Breast epithelium (tissue), 4 donors: ENCODE measurements at regions not wholly inside any gene's neighbourhood (a gene's known extent, or its start where the extent isn't known, plus 50 kb on each side); places are given as distances from the start of the nearest gene placed in this dataset.

Experiments used
- DNase-seq, 2 donors: peaks; one replicate each; pipeline ENCODE4 v3.0.0-alpha.2; 2019; ENCODE audit warnings: low spot score in 2 of 2
- H3K27ac ChIP-seq, 2 donors: fragments of 200-600 bp; sonication (generic) in 1 of 2; one replicate each; pipeline ENCODE4 v1.5.1; 2016 to 2019; ENCODE audit warnings: mild to moderate bottlenecking in 1 of 2
- H3K27me3 ChIP-seq, 2 donors: fragments of 200-600 bp; sonication (generic) in 1 of 2; one replicate each; pipeline versions ENCODE4 v1.5.1 to v1.6.0; 2017 to 2019; ENCODE audit warnings: control low read depth in 1 of 2, mild to moderate bottlenecking in 1 of 2
- H3K36me3 ChIP-seq: fragments of 200-600 bp; one replicate; pipeline ENCODE4 v1.5.1; 2019
- H3K4me1 ChIP-seq, 2 donors: fragments of 200-600 bp; sonication (generic); one replicate each; pipeline ENCODE4 v1.5.1; 2016 to 2019; ENCODE audit warnings: control low read depth in 1 of 2
- H3K4me3 ChIP-seq, 3 donors: fragments of 200-600 bp; sonication (generic); 1 replicate in 2 of 3; 2 replicates in 1 of 3; pipeline ENCODE4 v1.5.1; 2016 to 2019; ENCODE audit warnings: mild to moderate bottlenecking in 3 of 3, moderate library complexity in 2 of 3
- H3K9me3 ChIP-seq, 2 donors: fragments of 200-600 bp; sonication (generic) in 1 of 2; one replicate each; pipeline ENCODE4 v1.5.1; 2016 to 2019; ENCODE audit warnings: control low read depth in 1 of 2
- POLR2A ChIP-seq: fragments of 450-650 bp; IDR thresholded peaks from one replicate; pipeline ENCODE4 v1.6.1; 2016; ENCODE audit warnings: antibody characterized with exemption, mild to moderate bottlenecking, moderate library complexity
- POLR2AphosphoS5 ChIP-seq, 3 donors: sonication (generic); formaldehyde crosslinking; IDR thresholded peaks; one replicate each; pipeline ENCODE4 v1.6.1; 2017; ENCODE audit warnings: antibody characterized with exemption in 3 of 3
- intact Hi-C: fragments of 100-400 bp; cut with DNase I; formaldehyde crosslinking; loops from one replicate; pipeline ENCODE4 v1.15.1; 2023; ENCODE audit warnings: low total_unique reads
- TF ChIP-seq, protein P1 (sequence below), 3 donors: fragments of 450-650 bp; IDR thresholded peaks; one replicate each; pipeline ENCODE4 v1.5.1; 2016 to 2017; ENCODE audit warnings: antibody characterized with exemption in 3 of 3, mild to moderate bottlenecking in 3 of 3, moderate library complexity in 3 of 3

DNA sequence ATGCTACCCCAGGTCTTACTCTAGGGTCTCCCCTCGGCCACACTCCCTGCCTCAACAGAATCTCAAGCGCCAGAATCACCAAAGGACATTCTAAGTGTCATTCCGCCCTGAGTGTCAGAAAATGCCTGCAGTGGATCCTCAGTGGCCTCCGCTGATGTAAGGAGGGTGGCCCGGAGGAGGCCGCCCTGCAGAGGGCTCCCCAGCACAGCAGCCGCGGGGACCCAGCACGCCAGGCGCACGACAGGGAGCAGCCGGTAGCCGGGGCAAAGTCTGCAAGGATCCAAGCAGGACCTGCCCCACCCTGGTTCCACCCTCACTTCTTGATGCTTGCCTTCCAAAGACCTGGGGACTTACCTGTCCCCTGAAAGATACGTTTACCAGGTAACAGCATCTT, 54.2 kb upstream of the ID2 start:
- Histone ChIP-seq H3K27ac (no peak overlapping the region), H3K36me3 (no peaks in the 10 kb centered on the region), H3K4me3 (no peak overlapping the region), H3K9me3 (no peaks in the 10 kb centered on the region), H3K27me3 (no peaks in the 10 kb centered on the region), H3K4me1 (no peaks in the 10 kb centered on the region)
- no peak for DNase-seq
- intact Hi-C loops: no loop called here
- no peak for TF ChIP-seq POLR2AphosphoS5 (IDR thresholded peaks at IDR 0.05)
- TF ChIP-seq POLR2A: no peak
- TF ChIP-seq, protein P1, sequence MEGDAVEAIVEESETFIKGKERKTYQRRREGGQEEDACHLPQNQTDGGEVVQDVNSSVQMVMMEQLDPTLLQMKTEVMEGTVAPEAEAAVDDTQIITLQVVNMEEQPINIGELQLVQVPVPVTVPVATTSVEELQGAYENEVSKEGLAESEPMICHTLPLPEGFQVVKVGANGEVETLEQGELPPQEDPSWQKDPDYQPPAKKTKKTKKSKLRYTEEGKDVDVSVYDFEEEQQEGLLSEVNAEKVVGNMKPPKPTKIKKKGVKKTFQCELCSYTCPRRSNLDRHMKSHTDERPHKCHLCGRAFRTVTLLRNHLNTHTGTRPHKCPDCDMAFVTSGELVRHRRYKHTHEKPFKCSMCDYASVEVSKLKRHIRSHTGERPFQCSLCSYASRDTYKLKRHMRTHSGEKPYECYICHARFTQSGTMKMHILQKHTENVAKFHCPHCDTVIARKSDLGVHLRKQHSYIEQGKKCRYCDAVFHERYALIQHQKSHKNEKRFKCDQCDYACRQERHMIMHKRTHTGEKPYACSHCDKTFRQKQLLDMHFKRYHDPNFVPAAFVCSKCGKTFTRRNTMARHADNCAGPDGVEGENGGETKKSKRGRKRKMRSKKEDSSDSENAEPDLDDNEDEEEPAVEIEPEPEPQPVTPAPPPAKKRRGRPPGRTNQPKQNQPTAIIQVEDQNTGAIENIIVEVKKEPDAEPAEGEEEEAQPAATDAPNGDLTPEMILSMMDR (IDR thresholded peaks at IDR 0.05): no peak

DNA sequence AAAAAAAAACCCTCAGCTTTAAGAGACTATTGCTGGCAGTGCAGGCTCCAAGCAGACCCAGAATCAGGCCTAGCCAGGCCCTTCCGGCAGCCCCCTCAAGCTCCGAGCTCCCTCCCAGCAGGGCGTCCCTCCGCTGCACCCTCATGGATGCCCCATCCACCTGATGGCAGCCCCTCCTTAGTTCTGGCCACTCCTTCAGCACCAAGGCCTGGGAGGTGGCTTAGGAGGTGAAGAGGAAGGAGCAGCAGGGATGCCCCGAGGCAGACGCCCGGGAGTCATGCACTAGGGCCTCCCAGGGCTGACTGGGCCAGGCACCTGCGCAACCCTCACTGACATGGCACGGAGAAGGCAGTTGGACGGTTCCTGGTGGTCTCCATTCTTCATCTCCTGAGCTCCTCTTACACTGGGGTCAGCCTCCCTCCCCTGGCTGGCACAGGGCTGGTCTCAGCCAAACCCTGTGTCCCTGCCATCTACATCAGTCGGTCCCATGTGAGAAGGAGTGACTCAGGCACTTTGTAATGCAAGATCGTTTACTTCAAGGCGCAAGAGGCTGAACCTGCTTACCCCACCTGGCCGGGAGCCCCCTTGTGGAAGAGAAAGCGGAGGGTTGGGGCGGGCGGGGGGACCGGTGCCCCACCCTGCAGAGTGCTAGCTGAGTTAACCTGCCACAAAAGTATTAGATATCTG, 53.5 kb upstream of the ID2 start:
- Histone ChIP-seq H3K9me3 (no peaks in the 10 kb centered on the region), H3K4me3 (no peak overlapping the region), H3K27ac (no peak overlapping the region), H3K4me1 (no peaks in the 10 kb centered on the region), H3K36me3 (no peaks in the 10 kb centered on the region), H3K27me3 (no peaks in the 10 kb centered on the region)
- TF ChIP-seq, protein P1 (IDR thresholded peaks at IDR 0.05): no peak
- no peak for TF ChIP-seq POLR2A
- TF ChIP-seq POLR2AphosphoS5 (IDR thresholded peaks at IDR 0.05): no peak
- DNase-seq: no peak
- intact Hi-C loops: no loop called here

DNA sequence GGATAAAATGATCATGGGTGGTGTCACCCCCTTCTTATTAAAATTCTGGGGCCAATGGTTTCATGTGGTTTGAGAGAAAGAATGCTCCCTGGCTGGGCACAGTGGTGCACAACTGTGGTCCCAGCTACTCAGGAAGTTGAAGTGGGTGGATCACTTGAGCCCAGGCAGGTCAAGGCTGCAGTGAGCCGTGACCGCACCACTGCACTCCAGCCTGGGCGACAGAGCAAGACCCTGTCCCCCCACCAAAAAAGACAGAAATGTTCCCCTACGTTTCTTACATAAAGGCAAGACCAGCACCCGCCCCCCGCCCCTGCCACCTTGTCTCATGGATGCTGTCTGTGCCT, 53.0 kb upstream of the ID2 start:
- intact Hi-C loops: no loop called here
- H3K27ac ChIP-seq: no peak overlapping the region
- H3K4me1 ChIP-seq: no peaks in the 10 kb centered on the region
- H3K36me3 ChIP-seq: no peaks in the 10 kb centered on the region
- no peak overlapping the region for H3K4me3 ChIP-seq
- no peak for TF ChIP-seq POLR2A
- TF ChIP-seq, protein P1 (IDR thresholded peaks at IDR 0.05): no peak
- TF ChIP-seq POLR2AphosphoS5 (IDR thresholded peaks at IDR 0.05): no peak
- no peak for DNase-seq
- no peaks in the 10 kb centered on the region for H3K27me3 ChIP-seq
- H3K9me3 ChIP-seq: no peaks in the 10 kb centered on the region

DNA sequence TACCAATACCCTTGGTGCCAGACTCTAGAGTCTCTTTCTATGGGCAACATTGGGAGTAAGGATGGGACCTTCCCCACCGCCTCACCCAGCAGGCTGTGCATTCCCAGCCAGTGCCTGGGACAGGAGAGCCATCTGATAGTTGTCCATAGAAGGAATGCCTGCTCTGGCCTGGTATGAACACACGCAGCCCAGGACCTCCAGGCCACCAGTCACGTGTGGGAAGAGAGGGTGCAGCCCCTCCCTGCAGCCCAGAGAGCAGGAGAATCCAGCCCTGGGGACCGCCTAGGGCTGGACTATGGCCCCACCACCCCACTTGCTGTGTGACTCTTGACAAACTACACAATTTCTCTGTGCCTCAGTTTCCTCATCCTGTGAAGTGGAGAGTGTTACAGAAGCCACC, 52.5 kb upstream of the ID2 start:
- no peak for DNase-seq
- Histone ChIP-seq H3K4me1 (no peaks in the 10 kb centered on the region), H3K27me3 (no peaks in the 10 kb centered on the region), H3K4me3 (no peak overlapping the region), H3K9me3 (no peaks in the 10 kb centered on the region), H3K27ac (no peak overlapping the region), H3K36me3 (no peaks in the 10 kb centered on the region)
- intact Hi-C loops: no loop called here
- TF ChIP-seq, protein P1 (IDR thresholded peaks at IDR 0.05): no peak
- TF ChIP-seq POLR2AphosphoS5 (IDR thresholded peaks at IDR 0.05) (no peak), POLR2A (no peak)

DNA sequence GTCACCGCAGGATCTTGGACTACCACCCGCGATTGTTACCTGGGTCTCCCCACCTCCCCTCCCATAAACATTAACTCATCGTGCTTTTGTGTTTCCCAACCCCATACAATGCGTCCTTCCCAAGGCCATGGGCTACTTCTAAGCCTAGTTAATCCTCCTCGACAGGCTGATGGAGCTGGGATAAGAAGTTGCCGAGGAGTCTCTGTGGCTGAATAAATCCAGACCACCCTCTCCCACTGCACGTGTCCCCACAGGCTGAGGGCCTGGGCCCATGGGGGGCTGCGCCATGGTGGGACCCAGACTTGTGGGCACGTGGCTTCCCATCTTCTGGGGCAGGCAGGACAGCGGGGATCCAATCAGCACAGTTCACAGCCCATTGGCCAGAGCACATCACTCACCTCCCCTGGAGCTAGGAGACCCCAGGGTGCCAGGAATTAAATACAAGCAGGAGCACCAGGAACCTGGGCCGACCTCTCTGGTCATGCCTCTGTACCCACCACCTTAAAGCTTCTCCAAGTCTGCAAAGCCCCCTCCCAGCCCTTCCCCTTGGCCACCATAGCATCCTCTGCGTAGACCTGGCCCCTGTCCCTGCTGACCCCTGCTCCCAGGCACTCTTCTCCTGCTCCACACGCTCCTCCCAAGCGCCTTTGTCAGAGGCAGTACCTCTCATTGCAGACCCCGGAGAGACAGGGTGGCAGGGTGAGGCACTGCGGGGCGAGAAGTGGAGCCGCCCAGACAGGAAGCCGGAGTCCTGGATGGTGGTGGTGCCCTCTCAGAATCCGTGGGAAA, 51.0 kb upstream of the ID2 start:
- Histone ChIP-seq H3K27me3 (no peaks in the 10 kb centered on the region), H3K36me3 (no peaks in the 10 kb centered on the region), H3K27ac (no peak overlapping the region), H3K4me3 (no peak overlapping the region), H3K9me3 (no peaks in the 10 kb centered on the region), H3K4me1 (no peaks in the 10 kb centered on the region)
- no peak for DNase-seq
- intact Hi-C loops: no loop called here
- TF ChIP-seq, protein P1 (IDR thresholded peaks at IDR 0.05): no peak
- TF ChIP-seq POLR2AphosphoS5 (IDR thresholded peaks at IDR 0.05) (no peak), POLR2A (no peak)
